Trophoblast cell (in vitro differentiated cells and primary cell): ENCODE measurements at regions not wholly inside any gene's neighbourhood (a gene's known extent, or its start where the extent isn't known, plus 50 kb on each side); places are given as distances from the start of the nearest gene placed in this dataset.
A peak's percentile ranks its signal among the peaks of the same experiment; 100 is the strongest.

Source experiments
- DNase-seq, 2 donors: peaks; one replicate each; pipeline ENCODE4 v3.0.0-alpha.2; 2016
- H2AFZ ChIP-seq: 2 replicates; pipeline ENCODE4 v1.6.1; 2013; ENCODE audit warnings: low read length, moderate library complexity, mild to moderate bottlenecking; ENCODE audit not compliant: insufficient read depth, poor library complexity
- H2AK5ac ChIP-seq: 2 replicates; pipeline ENCODE4 v1.6.1; 2013; ENCODE audit warnings: mild to moderate bottlenecking, low read length
- H2BK120ac ChIP-seq: 2 replicates; pipeline ENCODE4 v1.6.1; 2013; ENCODE audit warnings: low read length, mild to moderate bottlenecking, moderate library complexity; ENCODE audit not compliant: insufficient read depth, poor library complexity
- H2BK12ac ChIP-seq: 2 replicates; pipeline ENCODE4 v1.6.1; 2013; ENCODE audit warnings: mild to moderate bottlenecking, low read length, moderate library complexity
- H2BK5ac ChIP-seq: 2 replicates; pipeline ENCODE4 v1.6.1; 2013; ENCODE audit warnings: low read length, low read depth, moderate library complexity, mild to moderate bottlenecking; ENCODE audit not compliant: poor library complexity
- H3K14ac ChIP-seq: 2 replicates; pipeline ENCODE4 v1.6.1; 2013; ENCODE audit warnings: mild to moderate bottlenecking, low read length
- H3K18ac ChIP-seq: 2 replicates; pipeline ENCODE4 v1.6.1; 2013; ENCODE audit warnings: mild to moderate bottlenecking, low read length
- H3K23ac ChIP-seq: 2 replicates; pipeline ENCODE4 v1.6.1; 2013; ENCODE audit warnings: low read length
- H3K27ac ChIP-seq: 2 replicates; pipeline ENCODE4 v1.5.1; 2013; ENCODE audit warnings: low read depth, mild to moderate bottlenecking, inconsistent platforms, low read length, moderate library complexity
- H3K27me3 ChIP-seq: 2 replicates; pipeline ENCODE4 v1.6.1; 2013; ENCODE audit warnings: inconsistent platforms, mild to moderate bottlenecking, low read length, moderate library complexity; ENCODE audit not compliant: insufficient read depth
- H3K36me3 ChIP-seq, 2 experiments: 1 replicate in 1 of 2; 2 replicates in 1 of 2; pipeline ENCODE4 v1.6.1; 2013; ENCODE audit warnings: low read length in 2 of 2, mild to moderate bottlenecking in 2 of 2, moderate library complexity in 1 of 2; ENCODE audit not compliant: insufficient read depth in 2 of 2, control insufficient read depth in 1 of 2
- H3K4ac ChIP-seq: 2 replicates; pipeline ENCODE4 v1.6.1; 2013; ENCODE audit warnings: low read depth, mild to moderate bottlenecking, low read length, moderate library complexity
- H3K4me1 ChIP-seq, 2 experiments: 1 replicate in 1 of 2; 2 replicates in 1 of 2; pipeline ENCODE4 v1.6.1; 2013; ENCODE audit warnings: low read length in 2 of 2, mild to moderate bottlenecking in 2 of 2, moderate library complexity in 1 of 2; ENCODE audit not compliant: insufficient read depth in 2 of 2, control insufficient read depth in 1 of 2
- H3K4me2 ChIP-seq: 2 replicates; pipeline ENCODE4 v1.6.1; 2013; ENCODE audit warnings: inconsistent platforms, mild to moderate bottlenecking, low read length, moderate library complexity
- H3K4me3 ChIP-seq: 2 replicates; pipeline ENCODE4 v1.5.1; 2013; ENCODE audit warnings: mild to moderate bottlenecking, low read depth, low read length, inconsistent platforms
- H3K79me1 ChIP-seq: one replicate; pipeline ENCODE4 v1.6.1; 2013; ENCODE audit warnings: low read length
- H3K79me2 ChIP-seq: 2 replicates; pipeline ENCODE4 v1.6.1; 2013; ENCODE audit warnings: low read length, mild to moderate bottlenecking; ENCODE audit not compliant: control insufficient read depth, insufficient read depth, poor library complexity
- H3K9ac ChIP-seq: 2 replicates; pipeline ENCODE4 v1.6.1; 2013; ENCODE audit warnings: mild to moderate bottlenecking, low read length
- H3K9me3 ChIP-seq: 2 replicates; pipeline ENCODE4 v1.6.1; 2013; ENCODE audit warnings: low read depth, mild to moderate bottlenecking, control low read depth, inconsistent platforms, low read length; ENCODE audit not compliant: insufficient read depth
- H4K12ac ChIP-seq: 2 replicates; pipeline ENCODE4 v1.6.1; 2013; ENCODE audit warnings: low read depth, mild to moderate bottlenecking, low read length, moderate library complexity
- H4K8ac ChIP-seq: 2 replicates; pipeline ENCODE4 v1.6.1; 2013; ENCODE audit warnings: low read depth, mild to moderate bottlenecking, low read length, moderate library complexity
- H4K91ac ChIP-seq: one replicate; pipeline ENCODE4 v1.6.1; 2013; ENCODE audit warnings: low read depth, mild to moderate bottlenecking, low read length, moderate library complexity
- WGBS: extraction: QIAGEN DNeasy Blood & Tissue Kit; methylation state at CpG from one replicate; pipeline ENCODE4 v1.1.7; 2013; ENCODE audit warnings: missing lambda C conversion rate; ENCODE audit not compliant: insufficient read length, insufficient coverage; ENCODE audit errors: extremely low coverage; 5-methylcytosine and 5-hydroxymethylcytosine counted together

DNA sequence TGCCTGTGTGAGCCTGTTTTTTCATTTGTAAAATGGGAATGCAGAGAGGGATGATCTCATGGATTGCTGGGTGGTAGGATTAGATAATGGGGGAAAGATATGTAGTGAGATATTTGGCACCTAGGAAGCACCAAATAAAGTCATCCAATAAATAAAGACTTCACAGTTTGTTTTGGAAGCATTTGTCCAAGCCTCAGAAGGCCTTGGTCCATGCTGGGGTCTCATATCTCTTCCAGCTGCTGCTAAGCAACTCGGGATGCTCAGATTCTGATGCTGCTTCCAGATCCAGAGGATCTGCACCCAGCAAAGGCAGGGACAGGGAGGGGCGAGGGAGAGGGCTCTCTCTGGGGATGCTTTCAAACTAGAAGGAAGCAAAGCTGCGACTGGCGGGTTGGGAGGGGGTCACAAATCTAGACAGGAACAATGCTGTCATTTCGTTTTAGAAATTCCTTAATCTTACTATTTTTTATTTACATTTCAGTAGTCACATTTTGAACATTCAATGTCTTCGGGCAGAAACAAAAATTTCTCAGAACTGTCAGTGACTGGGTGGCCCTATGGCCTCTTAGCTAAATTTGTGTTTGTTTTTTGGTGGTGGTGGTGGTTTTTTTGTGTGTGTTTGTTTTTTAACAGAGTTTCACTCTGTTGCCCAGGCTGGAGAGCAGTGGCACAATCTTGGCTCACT is 114.9 kb upstream of the CDH5 start:
- H2AK5ac ChIP-seq, result no peak overlapping the region
- H3K36me3 ChIP-seq, result no peaks in the 10 kb centered on the region
- no peaks in the 10 kb centered on the region for H3K27me3 ChIP-seq
- DNase-seq, result no peak
- no peak overlapping the region for H2BK120ac ChIP-seq
- no peak overlapping the region for H3K14ac ChIP-seq
- H3K4me3 ChIP-seq, result no peak overlapping the region
- no peak overlapping the region for H3K23ac ChIP-seq
- no CpG with 5 or more reads among the region's 6 CpGs for WGBS
- H3K18ac ChIP-seq, result no peak overlapping the region
- H4K91ac ChIP-seq, result no peak overlapping the region
- no peak overlapping the region for H3K9ac ChIP-seq
- no peaks in the 10 kb centered on the region for H3K79me1 ChIP-seq
- no peak overlapping the region for H2AFZ ChIP-seq
- no peak overlapping the region for H3K4ac ChIP-seq
- H3K27ac ChIP-seq, result no peak overlapping the region
- H3K4me2 ChIP-seq, result no peak overlapping the region
- H3K79me2 ChIP-seq, result no peaks in the 10 kb centered on the region
- H3K9me3 ChIP-seq, result peaks cover 2% of the 10 kb centered on the region
- H4K12ac ChIP-seq, result no peak overlapping the region
- no peak overlapping the region for H4K8ac ChIP-seq
- H2BK5ac ChIP-seq, result no peak overlapping the region
- peaks cover 7 to 8% of the 10 kb centered on the region in 2 experiments for H3K4me1 ChIP-seq
- H2BK12ac ChIP-seq, result no peak overlapping the region

DNA sequence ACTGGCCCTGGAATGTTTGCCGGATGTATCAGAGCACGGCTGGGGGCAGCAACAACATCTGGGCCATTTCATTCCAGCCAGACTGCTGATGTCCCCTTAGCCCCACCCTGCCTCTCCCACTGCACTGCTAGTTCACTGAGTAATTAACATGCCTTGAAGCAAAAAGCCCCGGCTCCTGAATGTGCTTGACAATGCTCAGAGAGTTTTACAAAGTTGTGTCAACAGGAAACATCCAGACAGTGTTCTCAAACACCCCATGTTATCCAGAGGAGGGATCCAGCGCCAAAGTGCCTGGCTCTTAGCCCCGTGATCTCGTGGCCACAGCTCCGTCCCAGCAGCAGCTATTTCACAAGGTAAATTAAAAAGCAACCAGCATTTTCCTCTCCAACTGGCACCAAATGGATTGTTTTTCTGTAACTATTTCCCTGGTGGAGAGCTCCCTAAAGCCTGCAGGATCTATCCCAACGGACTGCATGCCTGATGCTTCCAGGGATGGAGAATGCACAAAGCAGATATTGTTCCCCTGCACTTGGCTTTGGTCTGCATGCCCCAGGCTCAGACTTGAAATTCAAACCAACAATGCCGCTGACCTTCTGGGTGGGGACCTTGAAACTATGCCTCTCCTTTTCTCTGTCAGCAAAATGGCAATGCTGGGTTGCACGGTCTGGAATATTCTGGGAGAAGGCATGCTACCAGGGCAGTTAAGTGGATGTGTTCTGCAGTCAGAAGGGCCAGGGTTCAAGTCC is 115.6 kb upstream of the CDH5 start:
- no peak overlapping the region for H2BK120ac ChIP-seq
- no peak overlapping the region for H2BK12ac ChIP-seq
- no peaks in the 10 kb centered on the region for H3K79me1 ChIP-seq
- no peak overlapping the region for H2AK5ac ChIP-seq
- no peak overlapping the region for H3K18ac ChIP-seq
- H4K91ac ChIP-seq, result no peak overlapping the region
- H2BK5ac ChIP-seq, result no peak overlapping the region
- no peaks in the 10 kb centered on the region for H3K79me2 ChIP-seq
- no peak overlapping the region for H3K4ac ChIP-seq
- no peaks in the 10 kb centered on the region for H3K36me3 ChIP-seq
- no peak overlapping the region for H3K23ac ChIP-seq
- no peak overlapping the region for H4K8ac ChIP-seq
- no peak overlapping the region for H3K14ac ChIP-seq
- H3K9ac ChIP-seq, result no peak overlapping the region
- no peak overlapping the region for H3K4me3 ChIP-seq
- DNase-seq, result no peak
- WGBS, result no CpG with 5 or more reads among the region's 10 CpGs
- H3K9me3 ChIP-seq, result peaks cover 2% of the 10 kb centered on the region
- H2AFZ ChIP-seq, result no peak overlapping the region
- H3K4me2 ChIP-seq, result peak overlapping the region; percentile 3
- peaks cover 7 to 8% of the 10 kb centered on the region in 2 experiments for H3K4me1 ChIP-seq
- H3K27ac ChIP-seq, result peak overlapping the region; percentile 12
- no peak overlapping the region for H4K12ac ChIP-seq
- no peaks in the 10 kb centered on the region for H3K27me3 ChIP-seq

DNA sequence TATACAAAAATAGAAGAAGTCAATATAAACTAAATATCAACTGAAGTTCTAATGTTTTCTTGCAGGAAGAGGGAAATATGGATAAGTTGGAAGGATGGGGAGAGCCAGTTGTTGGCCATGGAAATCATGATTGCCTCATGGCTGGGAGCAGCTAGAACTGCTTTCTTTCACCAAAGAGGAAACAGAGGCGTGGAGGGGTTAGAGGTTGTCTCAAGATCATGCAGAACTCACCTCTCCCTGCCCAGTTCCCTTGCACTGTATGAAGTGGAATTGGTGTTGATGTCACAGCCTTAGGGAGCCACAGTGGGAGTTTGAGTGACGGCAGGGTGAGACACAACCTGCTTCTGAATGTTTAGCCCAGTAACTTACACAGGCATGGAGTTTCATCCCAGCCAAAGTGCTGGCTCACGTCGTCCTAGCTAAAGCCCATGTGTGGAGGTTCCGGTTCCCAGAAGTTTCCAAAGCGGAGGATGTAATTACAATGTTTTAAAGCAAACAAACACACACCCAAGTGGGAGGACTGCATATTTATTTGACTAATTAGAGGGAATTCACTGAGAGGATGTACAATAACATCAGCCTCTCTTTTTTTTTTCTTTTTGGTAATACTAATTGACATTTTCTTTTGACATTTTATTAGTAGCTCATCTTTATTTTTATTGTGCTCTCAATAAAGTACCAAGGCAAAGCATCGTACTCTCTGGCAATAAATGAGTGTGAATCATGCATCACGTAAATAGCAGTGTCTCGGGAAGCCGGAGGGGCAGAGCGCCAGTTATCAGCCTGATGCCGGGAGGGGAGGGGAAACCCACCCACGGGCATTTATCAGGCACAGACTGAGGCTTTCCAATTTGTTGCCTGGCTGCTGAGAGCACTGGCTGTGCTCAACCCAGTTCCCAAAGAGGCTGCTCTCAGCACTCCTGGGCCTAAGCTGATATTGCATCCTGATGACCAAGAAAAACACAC is 118.7 kb upstream of the CDH5 start:
- no peak overlapping the region for H3K27ac ChIP-seq
- no peaks in the 10 kb centered on the region for H3K79me2 ChIP-seq
- no peak overlapping the region for H3K4ac ChIP-seq
- no CpG with 5 or more reads among the region's 13 CpGs for WGBS
- H2BK120ac ChIP-seq, result no peak overlapping the region
- no peak overlapping the region for H2AFZ ChIP-seq
- no peak overlapping the region for H4K91ac ChIP-seq
- H3K14ac ChIP-seq, result no peak overlapping the region
- H3K36me3 ChIP-seq, result no peaks in the 10 kb centered on the region
- no peak overlapping the region for H3K4me2 ChIP-seq
- no peak overlapping the region for H3K4me3 ChIP-seq
- no peak overlapping the region for H4K12ac ChIP-seq
- H4K8ac ChIP-seq, result no peak overlapping the region
- H3K27me3 ChIP-seq, result no peaks in the 10 kb centered on the region
- no peak for DNase-seq
- H2BK5ac ChIP-seq, result no peak overlapping the region
- H2BK12ac ChIP-seq, result no peak overlapping the region
- peaks cover 2% of the 10 kb centered on the region for H3K9me3 ChIP-seq
- peaks cover 7 to 8% of the 10 kb centered on the region in 2 experiments for H3K4me1 ChIP-seq
- H2AK5ac ChIP-seq, result no peak overlapping the region
- H3K9ac ChIP-seq, result no peak overlapping the region
- H3K79me1 ChIP-seq, result no peaks in the 10 kb centered on the region
- no peak overlapping the region for H3K23ac ChIP-seq
- H3K18ac ChIP-seq, result no peak overlapping the region

DNA sequence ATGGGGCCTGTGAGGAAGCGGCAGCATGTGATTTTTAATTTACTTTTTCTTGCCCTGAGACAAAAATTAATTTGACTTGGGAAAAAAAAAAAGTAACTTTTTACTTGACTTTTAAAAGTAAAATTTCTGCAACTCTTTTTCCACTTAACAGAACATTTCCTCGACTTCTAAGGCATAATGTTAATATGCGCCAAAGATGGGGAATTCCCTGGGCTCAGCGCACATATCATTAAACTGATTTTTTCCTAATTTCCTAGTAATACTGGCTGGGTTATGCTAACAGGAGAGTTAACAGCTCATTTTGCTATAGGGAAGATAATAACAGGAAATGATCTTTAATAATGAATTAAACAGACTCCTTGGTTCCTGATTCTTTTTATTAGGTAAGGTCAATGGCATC is 120.6 kb upstream of the CDH5 start:
- no CpG with 5 or more reads among the region's 4 CpGs for WGBS
- Histone ChIP-seq H3K18ac (no peak overlapping the region), H3K9me3 (peaks cover 2% of the 10 kb centered on the region), H2AK5ac (no peak overlapping the region), H2AFZ (no peak overlapping the region), H3K4me2 (no peak overlapping the region), H4K8ac (no peak overlapping the region), H4K91ac (no peak overlapping the region), H4K12ac (no peak overlapping the region), H2BK120ac (no peak overlapping the region), H3K9ac (no peak overlapping the region), H3K23ac (no peak overlapping the region), H2BK5ac (no peak overlapping the region), H3K4me3 (no peak overlapping the region), H3K4me1 (peaks cover 4% of the 10 kb centered on the region in 2 experiments), H3K79me1 (no peaks in the 10 kb centered on the region), H3K27me3 (no peaks in the 10 kb centered on the region), H3K4ac (no peak overlapping the region), H3K14ac (no peak overlapping the region), H3K36me3 (no peaks in the 10 kb centered on the region), H3K79me2 (no peaks in the 10 kb centered on the region), H2BK12ac (no peak overlapping the region), H3K27ac (no peak overlapping the region)
- no peak for DNase-seq
